A549 (cell line): ENCODE measurements at regions not wholly inside any gene's neighbourhood (a gene's known extent, or its start where the extent isn't known, plus 50 kb on each side); places are given as distances from the start of the nearest gene placed in this dataset.

Source experiments
- ATAC-seq, 2 experiments: fragments of 200-7000 bp in 1 of 2; fragments of >200 bp in 1 of 2; cut with Nextera tagmentation in 1 of 2; cut with Tn5 transposase in 1 of 2; 3 replicates each; pipeline versions ENCODE4 v1.8.0 to v1.9.1; 2018 to 2020; ENCODE audit warnings: mild to moderate bottlenecking in 1 of 2, moderate library complexity in 1 of 2
- CTCF ChIA-PET: fragments of 300-600 bp; sonication (Branson Sonifier 250); formaldehyde crosslinking; extraction: SDS; loops from one replicate; lab custom pipeline; 2021; ENCODE audit warnings: antibody characterized with exemption, inconsistent platforms; lab: Yijun Ruan, JAX
- POLR2A ChIA-PET: fragments of 350-600 bp; formaldehyde crosslinking; extraction: SDS; loops from one replicate; lab custom pipeline; 2021; ENCODE audit warnings: antibody characterized with exemption, inconsistent platforms; lab: Yijun Ruan, JAX
- DNase-seq, 2 experiments: peaks; one replicate each; pipeline versions ENCODE4 v3.0.0 to v3.0.0-alpha.2; 2011 to 2016; ENCODE audit warnings: low read depth in 1 of 2, low spot score in 1 of 2
- FAIRE-seq: peaks from 2 replicates; lab custom pipeline; 2011; peaks lifted over from hg19 to GRCh38; lab: Jason Lieb, UNC
- H3K27ac ChIP-seq, 2 experiments: fragments of >200 bp; sonication (Bioruptor Twin); formaldehyde crosslinking; 3 replicates each; pipeline ENCODE4 v1.5.1; 2016 to 2017
- H3K4me1 ChIP-seq: fragments of >200 bp; sonication (Bioruptor Twin); formaldehyde crosslinking; 3 replicates; pipeline ENCODE4 v1.6.1; 2016
- H3K4me2 ChIP-seq: fragments of >200 bp; sonication (Bioruptor Twin); formaldehyde crosslinking; 3 replicates; pipeline ENCODE4 v1.6.1; 2016
- H3K4me3 ChIP-seq: fragments of >200 bp; sonication (Bioruptor Twin); formaldehyde crosslinking; 3 replicates; pipeline ENCODE4 v1.5.1; 2016
- H3K9me3 ChIP-seq: fragments of >200 bp; sonication (Bioruptor Twin); formaldehyde crosslinking; 3 replicates; pipeline ENCODE4 v1.6.1; 2016
- BHLHE40 ChIP-seq: IDR thresholded peaks from 2 replicates; pipeline ENCODE4 v1.6.1; 2012; ENCODE audit warnings: low read depth, low read length, inconsistent platforms
- CBX2 ChIP-seq: fragments of 200-600 bp; sonication (generic); IDR thresholded peaks from 2 replicates; pipeline ENCODE4 v1.6.1; 2016; ENCODE audit warnings: low read depth, mild to moderate bottlenecking, borderline replicate concordance
- CEBPB ChIP-seq, 2 experiments: fragments of >200 bp in 1 of 2; sonication (Bioruptor Twin) in 1 of 2; formaldehyde crosslinking in 1 of 2; IDR thresholded peaks; 2 replicates each; pipeline ENCODE4 v1.6.1; 2012 to 2016
- CHD2 ChIP-seq: fragments of 150-350 bp; IDR thresholded peaks from 2 replicates; pipeline ENCODE4 v1.6.1; 2014; ENCODE audit warnings: low read length; ENCODE audit not compliant: partially characterized antibody
- CHD4 ChIP-seq: fragments of 200-600 bp; sonication (generic); IDR thresholded peaks from 2 replicates; pipeline ENCODE4 v1.6.1; 2016; ENCODE audit warnings: antibody characterized with exemption, mild to moderate bottlenecking, borderline replicate concordance
- E2F6 ChIP-seq: IDR thresholded peaks from 2 replicates; pipeline ENCODE4 v1.6.1; 2012; ENCODE audit warnings: low read depth, borderline replicate concordance
- EHF ChIP-seq: fragments of 250-450 bp; sonication (Bioruptor Pico); IDR thresholded peaks from 2 replicates; pipeline ENCODE4 v1.5.0; 2020; ENCODE audit warnings: mild to moderate bottlenecking
- EHMT2 ChIP-seq: fragments of 200-600 bp; sonication (generic); IDR thresholded peaks from 2 replicates; pipeline ENCODE4 v1.6.1; 2016; ENCODE audit warnings: antibody characterized with exemption, low read depth, mild to moderate bottlenecking, moderate library complexity
- ESRRA ChIP-seq: fragments of 150-350 bp; IDR thresholded peaks from 2 replicates; pipeline ENCODE4 v1.6.1; 2014; ENCODE audit warnings: mild to moderate bottlenecking, low read length, borderline replicate concordance
- FOSB ChIP-seq: fragments of 250-450 bp; sonication (Bioruptor Pico); IDR thresholded peaks from 2 replicates; pipeline ENCODE4 v1.5.0; 2020; ENCODE audit warnings: mild to moderate bottlenecking, moderate library complexity
- FOSL2 ChIP-seq, 2 experiments: fragments of 450-650 bp in 1 of 2; fragments of >200 bp in 1 of 2; sonication (Bioruptor Twin) in 1 of 2; formaldehyde crosslinking; IDR thresholded peaks; 2 replicates each; pipeline versions ENCODE4 v1.5.0 to v1.6.1; 2016 to 2020; ENCODE audit warnings: mild to moderate bottlenecking in 1 of 2, moderate library complexity in 1 of 2
- FOXS1 ChIP-seq: fragments of 250-450 bp; sonication (Bioruptor Pico); IDR thresholded peaks from 2 replicates; pipeline ENCODE4 v1.5.0; 2020; ENCODE audit warnings: mild to moderate bottlenecking, moderate library complexity
- HDAC2 ChIP-seq: fragments of 200-600 bp; sonication (generic); IDR thresholded peaks from 2 replicates; pipeline ENCODE4 v1.6.1; 2016
- HEYL ChIP-seq: fragments of 250-450 bp; sonication (Bioruptor Pico); IDR thresholded peaks from 2 replicates; pipeline ENCODE4 v1.8.0; 2021; ENCODE audit warnings: mild to moderate bottlenecking, moderate library complexity
- HMGXB4 ChIP-seq: fragments of 250-450 bp; sonication (Bioruptor Pico); IDR thresholded peaks from 2 replicates; pipeline ENCODE4 v1.5.0; 2021; ENCODE audit warnings: mild to moderate bottlenecking, moderate library complexity, borderline replicate concordance
- HOXA7 ChIP-seq: fragments of 250-450 bp; sonication (Bioruptor Pico); IDR thresholded peaks from 2 replicates; pipeline ENCODE4 v1.5.0; 2020; ENCODE audit warnings: mild to moderate bottlenecking, moderate library complexity
- HOXB13 ChIP-seq: fragments of 250-450 bp; sonication (Bioruptor Pico); IDR thresholded peaks from 2 replicates; pipeline ENCODE4 v1.5.0; 2020; ENCODE audit warnings: low read depth, mild to moderate bottlenecking, moderate library complexity
- HOXB5 ChIP-seq: fragments of 250-450 bp; sonication (Bioruptor Pico); IDR thresholded peaks from 2 replicates; pipeline ENCODE4 v1.5.0; 2020; ENCODE audit warnings: mild to moderate bottlenecking, moderate library complexity
- JUN ChIP-seq, 2 experiments: fragments of >200 bp; sonication (Bioruptor Twin); formaldehyde crosslinking; IDR thresholded peaks; 2 replicates in 1 of 2; 3 replicates in 1 of 2; pipeline ENCODE4 v1.6.1; 2016 to 2017
- MAFK ChIP-seq: fragments of 450-650 bp; IDR thresholded peaks from 2 replicates; pipeline ENCODE4 v1.6.1; 2014; ENCODE audit not compliant: partially characterized antibody
- MAZ ChIP-seq: fragments of 150-350 bp; IDR thresholded peaks from 2 replicates; pipeline ENCODE4 v1.6.1; 2014; ENCODE audit warnings: antibody characterized with exemption, low read depth, low read length, borderline replicate concordance
- MYC ChIP-seq: IDR thresholded peaks from 2 replicates; pipeline ENCODE4 v1.6.1; 2012; ENCODE audit warnings: mild to moderate bottlenecking, inconsistent platforms, low read length, improper control_type of control experiment, borderline replicate concordance
- NFE2L2 ChIP-seq: fragments of 150-350 bp; conservative IDR thresholded peaks from 2 replicates; pipeline ENCODE4 v1.6.1; 2014; ENCODE audit warnings: low read length
- POLR2A ChIP-seq: IDR thresholded peaks from 2 replicates; pipeline ENCODE4 v1.6.1; 2012; ENCODE audit warnings: mild to moderate bottlenecking, low read length
- RCOR1 ChIP-seq: fragments of 150-350 bp; IDR thresholded peaks from 2 replicates; pipeline ENCODE4 v1.6.1; 2014; ENCODE audit warnings: antibody characterized with exemption, low read length, low read depth
- RNF2 ChIP-seq: fragments of 200-600 bp; sonication (generic); IDR thresholded peaks from 2 replicates; pipeline ENCODE4 v1.6.1; 2016; ENCODE audit warnings: low read depth, mild to moderate bottlenecking, antibody characterized with exemption, moderate library complexity, borderline replicate concordance
- TFCP2L1 ChIP-seq: fragments of 250-450 bp; sonication (Bioruptor Pico); IDR thresholded peaks from 2 replicates; pipeline ENCODE4 v1.5.0; 2021; ENCODE audit warnings: mild to moderate bottlenecking
- USF2 ChIP-seq: fragments of 450-650 bp; IDR thresholded peaks from 2 replicates; pipeline ENCODE4 v1.6.1; 2014; ENCODE audit warnings: antibody characterized with exemption
- ZFP36 ChIP-seq: fragments of 450-650 bp; IDR thresholded peaks from 2 replicates; pipeline ENCODE4 v1.6.1; 2014; ENCODE audit warnings: borderline replicate concordance; ENCODE audit not compliant: partially characterized antibody
- ZSCAN20 ChIP-seq: fragments of 250-450 bp; sonication (Bioruptor Pico); IDR thresholded peaks from 2 replicates; pipeline ENCODE4 v1.8.0; 2022; ENCODE audit warnings: mild to moderate bottlenecking, moderate library complexity
- WGBS: methylation state at CpG from one replicate; pipeline ENCODE4 v1.1.6; 2017; ENCODE audit errors: missing lambda C conversion rate; 5-methylcytosine and 5-hydroxymethylcytosine counted together
- TF ChIP-seq, protein P1 (sequence below): IDR thresholded peaks from 2 replicates; pipeline ENCODE4 v1.6.1; 2012

GRCh38 chr1:94334764-94335163, 83.4 kb upstream of the ABCD3 start:
- no peak overlapping the region for H3K4me2 ChIP-seq
- POLR2A ChIA-PET = interaction anchor here (0.7 kb wide), 1 partner anchor 371 kb away, joined by 3 read pairs; no protein-coding TSS in a partner anchor
- FAIRE-seq = no peak

GRCh38 chr1:94332952-94333351, 85.2 kb upstream of the ABCD3 start:
- POLR2A ChIA-PET = interaction anchor here (0.6 to 1.1 kb wide), 2 partner anchors 31 to 96 kb away, joined by 3 read pairs; partner anchors contain the start of gene ARHGAP29
- Histone ChIP-seq H3K4me1 (peaks cover 38% of the 10 kb centered on the region), H3K4me3 (no peak overlapping the region), H3K4me2 (no peak overlapping the region), H3K27ac (peak overlapping the region; percentile 21 to 63; a peak in 5 of 6 replicates), H3K9me3 (no peaks in the 10 kb centered on the region)
- ATAC-seq (peak in 1 of 2 experiments; percentile 42; a peak in 2 of 6 replicates), DNase-seq (no peak), FAIRE-seq (no peak)
- CTCF ChIA-PET = interaction anchor here (0.6 to 18.8 kb wide), 10 partner anchors 58 to 893 kb away, joined by 3 to 840 read pairs (median 4); no protein-coding TSS in a partner anchor
- WGBS = 68% methylated on average over 4 of the region's 4 CpGs
- TF ChIP-seq FOSL2 (IDR thresholded peaks at IDR 0.05) (no peak), FOSL2 (CRISPR knock-in tag; IDR thresholded peaks at IDR 0.05) (0 out of 2 replicates have a peak, but pooled peaks have one; percentile 9), ZFP36 (no peak)

More at GRCh38 chr1:94334764-94335163, 83.4 kb upstream of the ABCD3 start:
- DNase-seq (no peak), ATAC-seq (no peak)
- CTCF ChIA-PET = interaction anchor here (0.9 to 18.8 kb wide), 43 partner anchors 9 to 470 kb away, joined by 3 to 840 read pairs (median 6); partner anchors contain the start of gene ARHGAP29
- TF ChIP-seq RNF2 (no peak), E2F6 (no peak), FOSB (CRISPR knock-in tag) (no peak), FOSL2 (IDR thresholded peaks at IDR 0.05) (no peak), FOSL2 (CRISPR knock-in tag; IDR thresholded peaks at IDR 0.05) (no peak), CBX2 (no peak), FOXS1 (no peak), HOXB13 (CRISPR knock-in tag) (no peak), JUN (IDR thresholded peaks at IDR 0.05) (no peak), MYC (no peak), EHMT2 (no peak), MAZ (no peak), NFE2L2 (no peak), HDAC2 (no peak), RCOR1 (no peak), HOXB5 (CRISPR knock-in tag) (no peak), POLR2A (no peak), HOXA7 (CRISPR knock-in tag) (no peak)
- TF ChIP-seq, protein P1, sequence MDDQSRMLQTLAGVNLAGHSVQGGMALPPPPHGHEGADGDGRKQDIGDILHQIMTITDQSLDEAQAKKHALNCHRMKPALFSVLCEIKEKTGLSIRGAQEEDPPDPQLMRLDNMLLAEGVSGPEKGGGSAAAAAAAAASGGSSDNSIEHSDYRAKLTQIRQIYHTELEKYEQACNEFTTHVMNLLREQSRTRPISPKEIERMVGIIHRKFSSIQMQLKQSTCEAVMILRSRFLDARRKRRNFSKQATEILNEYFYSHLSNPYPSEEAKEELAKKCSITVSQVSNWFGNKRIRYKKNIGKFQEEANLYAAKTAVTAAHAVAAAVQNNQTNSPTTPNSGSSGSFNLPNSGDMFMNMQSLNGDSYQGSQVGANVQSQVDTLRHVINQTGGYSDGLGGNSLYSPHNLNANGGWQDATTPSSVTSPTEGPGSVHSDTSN = no peak
- H3K9me3 ChIP-seq = no peaks in the 10 kb centered on the region
- peak overlapping the region; percentile 55 to 74; a peak in 4 of 6 replicates for H3K27ac ChIP-seq
- H3K4me1 ChIP-seq = peaks cover 30% of the 10 kb centered on the region
- WGBS = 80% methylated on average over 2 of the region's 2 CpGs
- no peak overlapping the region for H3K4me3 ChIP-seq

DNA sequence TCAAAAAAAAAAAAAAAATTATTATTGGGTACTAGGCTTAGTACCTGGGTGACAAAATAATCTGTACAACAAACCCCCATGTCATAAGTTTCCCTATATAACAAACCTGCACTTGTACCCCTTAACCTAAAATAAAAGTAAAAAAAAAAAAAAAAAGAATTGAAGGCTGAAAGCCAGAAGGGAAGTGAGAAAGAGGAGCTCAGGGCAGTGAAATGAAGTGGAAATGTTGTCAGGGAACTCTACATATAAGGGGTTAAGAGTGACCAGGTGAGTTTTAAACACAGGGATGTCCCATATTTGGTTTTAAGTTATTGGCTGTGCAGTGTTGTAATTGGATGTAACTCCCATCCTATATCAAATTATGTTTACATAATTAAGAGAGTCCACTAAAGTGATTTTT, 85.7 kb upstream of the ABCD3 start:
- no peaks in the 10 kb centered on the region for H3K9me3 ChIP-seq
- peak overlapping the region in 1 of 2 experiments; percentile 63; a peak in 2 of 6 replicates for H3K27ac ChIP-seq
- ChIA-PET POLR2A (interaction anchor here (0.6 to 1.1 kb wide), 2 partner anchors 30 to 95 kb away, joined by 3 read pairs; partner anchors contain the start of gene ARHGAP29), CTCF (interaction anchor here (0.6 to 18.8 kb wide), 12 partner anchors 15 to 893 kb away, joined by 3 to 840 read pairs (median 4); partner anchors contain the start of gene ARHGAP29)
- no peak for ATAC-seq
- no peak for DNase-seq
- FAIRE-seq = no peak
- peaks cover 42% of the 10 kb centered on the region for H3K4me1 ChIP-seq
- no peak overlapping the region for H3K4me3 ChIP-seq
- no peak overlapping the region for H3K4me2 ChIP-seq
- TF ChIP-seq CHD2 = no peak
- TF ChIP-seq HOXB5 (CRISPR knock-in tag) = no peak
- TF ChIP-seq EHF = no peak
- TF ChIP-seq HEYL (CRISPR knock-in tag) = no peak
- TF ChIP-seq CEBPB (IDR thresholded peaks at IDR 0.05) = no peak
- no peak for TF ChIP-seq BHLHE40
- TF ChIP-seq ZSCAN20 = no peak
- no peak for TF ChIP-seq FOSB (CRISPR knock-in tag)
- no peak for TF ChIP-seq TFCP2L1 (CRISPR knock-in tag)
- no peak for TF ChIP-seq CHD4
- TF ChIP-seq HOXB13 (CRISPR knock-in tag) = no peak
- TF ChIP-seq USF2 = no peak
- TF ChIP-seq ESRRA = no peak
- TF ChIP-seq HMGXB4 (CRISPR knock-in tag) = no peak
- no peak for TF ChIP-seq NFE2L2
- TF ChIP-seq MAFK = no peak
- TF ChIP-seq ZFP36 = no peak
